Activated T-cell treated with anti-CD3 and anti-CD28 coated beads, Interleukin-2, amount 50 U/mL, for 4 hours (primary cell): ENCODE measurements at regions not wholly inside any gene's neighbourhood (a gene's known extent, or its start where the extent isn't known, plus 50 kb on each side); places are given as distances from the start of the nearest gene placed in this dataset.

Experiments used
- ATAC-seq, 2 donors: fragments of 200-7000 bp; cut with Tn5 transposase; one replicate each; pipeline ENCODE4 v1.10.0; 2021
- DNase-seq: peaks from one replicate; pipeline ENCODE4 v3.0.0-alpha.2; 2020
- H3K27me3 Mint-ChIP-seq: one replicate; pipeline ENCODE4 v1.8.0; 2021; ENCODE audit warnings: low read depth, mixed read lengths
- H3K36me3 Mint-ChIP-seq: one replicate; pipeline ENCODE4 v1.8.0; 2022; ENCODE audit warnings: mixed read lengths; ENCODE audit not compliant: insufficient read depth
- H3K4me1 Mint-ChIP-seq: one replicate; pipeline ENCODE4 v1.8.0; 2021; ENCODE audit warnings: low read depth, mixed read lengths
- H3K4me3 Mint-ChIP-seq: one replicate; pipeline ENCODE4 v1.8.0; 2021; ENCODE audit warnings: mild to moderate bottlenecking, moderate library complexity, mixed read lengths
- H3K9me3 Mint-ChIP-seq: one replicate; pipeline ENCODE4 v1.8.0; 2021; ENCODE audit warnings: mixed read lengths

DNA sequence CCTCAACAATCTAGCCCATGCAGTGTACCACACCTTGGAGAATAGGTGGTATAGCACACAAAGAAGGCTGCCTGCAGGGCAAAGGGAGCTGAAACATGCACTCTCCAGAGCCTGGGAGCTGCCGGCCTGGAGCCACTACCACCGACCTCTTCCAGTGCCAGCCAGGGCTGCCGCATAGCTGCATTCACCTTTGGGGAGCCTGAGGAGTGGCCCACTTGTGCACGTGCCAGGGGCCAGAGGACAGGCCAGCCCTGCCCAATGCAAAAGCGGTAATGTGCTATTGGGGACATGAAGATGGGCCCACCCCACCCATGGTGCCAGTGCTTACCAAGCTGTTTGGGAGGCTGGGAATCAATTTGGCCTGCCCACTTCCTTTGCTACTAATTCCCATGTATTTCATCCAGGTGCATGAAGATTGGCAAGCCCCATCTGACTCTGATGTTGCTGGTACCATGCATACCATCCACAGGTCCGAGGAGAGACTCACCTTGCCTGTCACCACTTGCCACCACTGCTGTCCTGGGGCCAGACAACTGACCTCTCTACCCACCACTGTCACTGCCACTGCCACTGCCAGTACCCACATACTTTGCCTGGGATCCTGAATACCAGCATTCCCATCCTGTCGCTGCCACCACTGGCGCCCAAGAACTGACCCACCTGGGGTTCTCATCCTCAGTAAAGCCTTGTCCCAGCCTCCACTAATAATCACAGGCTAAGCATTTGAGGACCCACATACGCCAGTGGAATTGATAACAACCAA is 506.9 kb downstream of the MAGEB5 start:
- DNase-seq = no peak
- H3K4me1 Mint-ChIP-seq = no peaks in the 10 kb centered on the region
- no peak for ATAC-seq
- H3K4me3 Mint-ChIP-seq = no peak overlapping the region
- H3K36me3 Mint-ChIP-seq = no peaks in the 10 kb centered on the region
- H3K27me3 Mint-ChIP-seq = no peaks in the 10 kb centered on the region
- no peaks in the 10 kb centered on the region for H3K9me3 Mint-ChIP-seq

DNA sequence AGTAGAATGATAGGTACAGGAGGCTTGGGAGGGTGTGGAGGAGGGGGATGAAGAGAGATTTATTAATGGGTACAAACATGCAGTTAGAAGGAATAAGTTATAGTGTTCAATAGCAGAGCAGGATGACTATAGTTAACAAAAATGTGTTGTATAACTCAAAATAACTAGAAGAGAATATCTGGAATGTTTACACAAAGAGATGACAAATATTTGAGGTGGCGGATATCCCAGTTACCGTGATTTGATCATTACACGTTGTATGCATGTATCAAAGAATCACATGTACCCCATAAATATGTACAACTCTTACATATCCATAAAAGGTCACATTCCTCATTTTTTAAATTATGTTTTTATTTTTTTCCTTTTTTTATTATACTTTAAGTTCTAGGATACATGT is 456.6 kb downstream of the MAGEB5 start:
- no peaks in the 10 kb centered on the region for H3K36me3 Mint-ChIP-seq
- no peak for DNase-seq
- peaks cover 9% of the 10 kb centered on the region for H3K9me3 Mint-ChIP-seq
- no peaks in the 10 kb centered on the region for H3K27me3 Mint-ChIP-seq
- no peak overlapping the region for H3K4me3 Mint-ChIP-seq
- no peak for ATAC-seq
- H3K4me1 Mint-ChIP-seq = no peaks in the 10 kb centered on the region

DNA sequence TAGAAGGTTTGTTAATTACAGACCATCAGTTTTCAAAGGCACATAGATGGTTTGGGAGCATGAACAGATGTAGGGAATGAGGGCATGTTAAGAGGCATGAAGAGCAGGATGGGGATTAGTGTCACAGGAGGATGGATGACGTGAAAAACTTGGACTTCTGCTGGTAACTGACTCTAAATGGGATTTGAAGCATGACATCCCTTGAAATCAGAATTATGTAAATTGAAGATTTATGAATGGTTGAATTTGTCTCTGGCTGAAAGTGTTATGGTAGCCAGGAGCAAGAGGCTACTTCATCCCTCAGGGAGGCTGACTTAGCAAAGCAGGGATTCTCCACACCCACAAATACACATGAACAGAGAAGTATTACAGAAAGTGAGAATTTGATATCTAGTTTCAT is 454.6 kb downstream of the MAGEB5 start:
- no peaks in the 10 kb centered on the region for H3K27me3 Mint-ChIP-seq
- no peaks in the 10 kb centered on the region for H3K4me1 Mint-ChIP-seq
- H3K4me3 Mint-ChIP-seq = no peak overlapping the region
- DNase-seq (no peak), ATAC-seq (no peak)
- H3K9me3 Mint-ChIP-seq = peaks cover 9% of the 10 kb centered on the region
- H3K36me3 Mint-ChIP-seq = no peaks in the 10 kb centered on the region

DNA sequence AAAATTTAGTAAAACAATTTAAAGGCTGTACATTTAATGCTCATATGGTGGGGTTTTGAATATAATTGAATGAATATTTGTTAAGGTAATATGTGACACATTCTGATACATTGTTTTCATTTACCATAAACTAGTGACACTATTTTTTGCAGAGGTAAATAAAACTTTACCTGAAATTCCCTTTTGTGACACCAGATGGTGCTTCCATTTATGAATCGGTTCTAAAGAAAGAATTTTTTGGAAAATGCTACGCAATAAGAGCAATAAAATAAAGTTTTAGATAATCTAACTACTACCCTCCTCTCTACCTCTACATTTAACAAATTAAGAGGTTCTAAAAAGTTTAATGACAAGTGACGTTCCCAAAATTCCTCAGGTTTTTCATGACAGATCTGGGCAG is 448.9 kb downstream of the MAGEB5 start:
- H3K36me3 Mint-ChIP-seq = no peaks in the 10 kb centered on the region
- no peak for ATAC-seq
- peaks cover 3% of the 10 kb centered on the region for H3K9me3 Mint-ChIP-seq
- no peak overlapping the region for H3K4me3 Mint-ChIP-seq
- no peaks in the 10 kb centered on the region for H3K27me3 Mint-ChIP-seq
- H3K4me1 Mint-ChIP-seq = no peaks in the 10 kb centered on the region
- no peak for DNase-seq

DNA sequence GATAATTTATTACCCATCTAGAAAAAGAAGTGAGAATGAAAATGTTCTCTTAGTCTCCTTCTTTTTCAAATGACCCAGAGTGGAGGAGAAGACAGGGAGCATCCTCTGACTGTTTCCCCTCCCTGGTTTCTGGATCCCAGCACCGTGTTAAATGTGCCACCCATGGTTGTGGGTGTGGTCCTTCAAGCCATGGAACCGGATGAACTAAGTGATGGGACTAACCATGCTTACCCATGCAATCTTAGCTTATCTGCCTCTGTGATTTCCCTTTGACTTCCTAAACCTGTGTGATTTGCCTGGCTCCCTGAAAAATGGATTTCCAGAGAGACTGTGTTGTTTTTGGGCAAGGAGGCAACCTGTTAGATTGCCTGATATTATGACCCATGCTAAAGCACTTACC is 437.1 kb downstream of the MAGEB5 start:
- Mint-ChIP-seq H3K4me3 (no peak overlapping the region), H3K4me1 (no peaks in the 10 kb centered on the region), H3K9me3 (no peaks in the 10 kb centered on the region), H3K27me3 (no peaks in the 10 kb centered on the region), H3K36me3 (no peaks in the 10 kb centered on the region)
- ATAC-seq = no peak
- DNase-seq = no peak

DNA sequence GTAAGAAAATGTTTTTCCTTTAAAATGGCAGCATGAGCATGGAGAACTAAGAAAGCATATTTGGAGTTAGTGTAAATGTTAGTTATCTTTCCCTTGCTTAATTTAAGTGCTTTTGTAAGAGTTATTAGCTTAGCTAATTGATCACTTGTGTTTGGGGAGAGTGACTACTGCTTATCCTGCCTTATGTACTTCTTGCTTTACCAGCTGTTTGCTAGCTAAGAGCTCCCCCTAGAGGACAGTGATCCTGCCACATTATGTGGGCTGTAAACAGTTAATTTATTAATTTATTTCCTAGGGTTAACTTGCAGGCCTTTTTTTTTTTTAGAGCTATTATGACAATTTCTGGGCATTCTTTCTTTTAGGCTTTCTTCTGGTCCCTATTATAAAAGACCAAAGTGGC is 435.8 kb downstream of the MAGEB5 start:
- no peaks in the 10 kb centered on the region for H3K9me3 Mint-ChIP-seq
- no peaks in the 10 kb centered on the region for H3K36me3 Mint-ChIP-seq
- H3K4me3 Mint-ChIP-seq = no peak overlapping the region
- no peaks in the 10 kb centered on the region for H3K27me3 Mint-ChIP-seq
- DNase-seq (no peak), ATAC-seq (no peak)
- no peaks in the 10 kb centered on the region for H3K4me1 Mint-ChIP-seq

DNA sequence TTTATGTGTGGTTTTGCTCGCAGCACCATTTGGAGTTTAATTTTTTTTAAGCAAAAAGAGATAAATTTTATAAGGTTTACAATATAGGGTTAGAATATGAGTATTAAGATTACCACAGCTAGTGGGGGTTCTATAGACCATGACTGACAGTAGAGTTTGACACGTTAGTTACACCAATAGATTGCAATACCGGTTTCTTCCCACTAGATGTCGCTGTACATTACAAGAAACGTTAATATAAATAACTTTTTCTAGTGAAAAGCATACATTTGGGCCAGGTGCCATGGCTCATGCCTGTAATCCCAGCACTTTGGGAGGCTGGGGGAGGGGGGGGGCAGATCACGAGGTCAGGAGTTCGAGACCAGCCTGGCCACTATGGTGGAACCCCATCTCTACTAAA is 433.6 kb downstream of the MAGEB5 start:
- Mint-ChIP-seq H3K4me3 (no peak overlapping the region), H3K36me3 (no peaks in the 10 kb centered on the region), H3K9me3 (no peaks in the 10 kb centered on the region), H3K27me3 (no peaks in the 10 kb centered on the region), H3K4me1 (no peaks in the 10 kb centered on the region)
- DNase-seq (no peak), ATAC-seq (no peak)

DNA sequence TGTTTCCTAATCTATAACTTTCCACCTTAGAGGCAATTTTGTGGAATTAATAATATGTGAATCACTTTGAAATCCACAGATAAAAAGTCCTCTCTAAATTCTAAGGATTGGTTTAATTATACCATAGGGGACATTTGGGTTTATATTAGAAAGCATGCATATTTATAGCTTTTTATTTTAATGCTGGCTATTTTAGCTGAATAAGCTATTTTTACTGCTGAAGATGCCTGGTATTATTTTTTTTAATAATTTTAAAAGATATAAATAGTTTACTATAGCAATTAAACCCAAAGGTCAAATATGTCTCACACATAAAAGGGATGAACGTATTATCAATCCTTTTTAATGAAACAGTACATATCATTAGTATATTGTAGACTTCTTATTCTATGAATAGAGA is 415.4 kb downstream of the MAGEB5 start:
- no peaks in the 10 kb centered on the region for H3K9me3 Mint-ChIP-seq
- no peaks in the 10 kb centered on the region for H3K36me3 Mint-ChIP-seq
- no peak overlapping the region for H3K4me3 Mint-ChIP-seq
- DNase-seq = no peak
- no peak for ATAC-seq
- H3K27me3 Mint-ChIP-seq = no peaks in the 10 kb centered on the region
- no peaks in the 10 kb centered on the region for H3K4me1 Mint-ChIP-seq

DNA sequence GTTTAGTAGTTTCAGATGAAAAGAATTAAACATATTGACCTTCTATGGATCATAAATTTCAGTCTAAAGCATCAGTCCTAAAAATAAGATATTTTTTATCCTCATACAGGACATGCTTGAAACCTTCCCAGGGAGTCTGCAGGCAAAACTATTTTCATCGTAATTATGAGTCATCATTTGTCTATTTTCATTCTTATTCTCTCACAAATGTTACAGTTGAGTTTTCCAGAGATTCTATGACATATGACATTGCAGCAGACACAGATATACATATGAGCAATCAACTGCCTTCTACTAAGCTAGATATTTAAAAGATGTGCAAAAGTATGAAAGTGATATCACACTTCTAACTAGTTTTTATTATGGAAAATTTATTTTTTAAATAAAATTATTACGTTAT is 398.0 kb downstream of the MAGEB5 start:
- Mint-ChIP-seq H3K4me1 (no peaks in the 10 kb centered on the region), H3K9me3 (no peaks in the 10 kb centered on the region), H3K27me3 (no peaks in the 10 kb centered on the region), H3K4me3 (no peak overlapping the region), H3K36me3 (no peaks in the 10 kb centered on the region)
- DNase-seq (no peak), ATAC-seq (no peak)

DNA sequence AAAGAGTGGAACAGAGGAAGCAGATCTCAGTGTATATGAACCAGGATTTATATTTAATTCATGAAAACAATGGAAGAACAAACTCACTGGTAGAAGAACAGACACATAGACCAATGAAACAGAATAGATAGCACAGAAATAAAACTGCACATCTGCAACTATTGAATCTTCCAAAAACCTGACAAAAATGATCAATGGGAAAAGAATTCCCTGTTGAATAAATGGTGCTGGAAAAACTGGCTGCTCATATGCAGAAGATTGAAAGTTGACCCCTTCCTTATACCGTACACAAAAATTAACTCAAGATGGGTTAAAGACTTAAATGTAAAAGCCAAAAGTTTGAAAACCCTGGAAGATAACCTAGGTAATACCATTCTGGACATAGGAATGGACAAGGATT is 391.0 kb downstream of the MAGEB5 start:
- ATAC-seq (no peak), DNase-seq (no peak)
- Mint-ChIP-seq H3K27me3 (no peaks in the 10 kb centered on the region), H3K9me3 (no peaks in the 10 kb centered on the region), H3K4me1 (no peaks in the 10 kb centered on the region), H3K36me3 (no peaks in the 10 kb centered on the region), H3K4me3 (no peak overlapping the region)

DNA sequence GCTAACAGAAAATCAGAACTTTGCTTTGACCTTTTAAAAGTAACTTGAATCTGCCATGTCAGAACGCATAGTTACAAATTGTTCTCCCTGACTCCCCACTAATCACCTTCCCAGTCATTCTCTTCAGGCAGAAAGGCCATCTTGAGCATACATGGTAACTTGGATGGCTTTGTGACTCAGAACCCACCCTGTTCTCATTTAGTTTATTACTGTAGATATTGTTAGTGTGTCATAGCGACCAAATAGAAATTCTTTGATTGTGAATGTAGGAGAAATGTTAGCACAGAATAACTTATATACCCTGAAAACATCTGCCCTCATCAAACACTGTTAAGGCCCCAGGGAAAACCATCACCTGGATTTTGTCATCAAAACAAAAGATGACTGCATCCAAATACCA is 382.0 kb downstream of the MAGEB5 start:
- no peaks in the 10 kb centered on the region for H3K27me3 Mint-ChIP-seq
- no peak for ATAC-seq

DNA sequence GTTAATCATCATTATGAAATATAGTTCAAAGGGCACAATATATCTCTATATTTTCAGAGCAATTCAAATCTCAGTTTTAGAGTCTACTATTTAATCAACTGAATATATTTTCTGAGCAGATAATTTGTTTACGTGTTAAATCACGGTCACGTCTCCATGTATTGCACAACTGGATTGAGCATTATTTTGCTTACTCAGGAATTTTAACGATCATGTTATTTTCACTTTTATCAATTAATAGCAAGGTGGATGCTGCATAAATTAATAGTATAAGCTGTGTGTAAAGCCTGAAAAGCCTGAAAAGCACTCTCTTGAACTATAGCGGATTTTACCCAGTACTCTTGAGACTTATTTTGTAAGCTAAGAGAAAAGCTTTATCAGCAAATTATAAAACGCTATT is 374.9 kb downstream of the MAGEB5 start:
- Mint-ChIP-seq H3K9me3 (no peaks in the 10 kb centered on the region), H3K4me3 (no peak overlapping the region), H3K27me3 (no peaks in the 10 kb centered on the region), H3K4me1 (no peaks in the 10 kb centered on the region), H3K36me3 (no peaks in the 10 kb centered on the region)
- DNase-seq (no peak), ATAC-seq (no peak)

More for the DNA sequence above, 382.0 kb downstream of the MAGEB5 start:
- no peaks in the 10 kb centered on the region for H3K36me3 Mint-ChIP-seq
- no peak overlapping the region for H3K4me3 Mint-ChIP-seq
- no peak for DNase-seq
- H3K9me3 Mint-ChIP-seq = no peaks in the 10 kb centered on the region
- H3K4me1 Mint-ChIP-seq = no peaks in the 10 kb centered on the region

DNA sequence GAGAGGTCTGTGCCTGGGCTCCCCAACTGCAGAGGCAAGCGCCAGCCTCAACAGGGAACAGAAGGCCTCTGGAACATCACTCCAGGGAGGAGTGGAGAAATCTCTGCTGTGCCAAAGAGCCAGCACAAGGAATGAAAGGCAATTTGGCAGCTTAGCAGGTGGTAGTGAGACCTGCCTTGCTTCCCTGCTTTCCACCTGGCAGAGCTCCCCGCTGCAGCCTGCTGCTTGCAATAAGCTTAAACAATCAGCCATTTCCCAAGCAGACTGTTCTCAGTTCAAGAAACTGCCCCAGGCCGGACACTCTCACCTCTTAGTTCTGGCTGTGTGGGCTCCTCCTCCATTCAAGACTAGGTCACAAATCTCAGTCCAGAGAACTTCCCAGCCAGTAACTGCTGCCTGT is 370.6 kb downstream of the MAGEB5 start:
- H3K27me3 Mint-ChIP-seq = no peaks in the 10 kb centered on the region
- no peak for DNase-seq
- H3K4me3 Mint-ChIP-seq = no peak overlapping the region
- ATAC-seq = no peak
- H3K9me3 Mint-ChIP-seq = peaks cover 5% of the 10 kb centered on the region
- no peaks in the 10 kb centered on the region for H3K4me1 Mint-ChIP-seq
- no peaks in the 10 kb centered on the region for H3K36me3 Mint-ChIP-seq

DNA sequence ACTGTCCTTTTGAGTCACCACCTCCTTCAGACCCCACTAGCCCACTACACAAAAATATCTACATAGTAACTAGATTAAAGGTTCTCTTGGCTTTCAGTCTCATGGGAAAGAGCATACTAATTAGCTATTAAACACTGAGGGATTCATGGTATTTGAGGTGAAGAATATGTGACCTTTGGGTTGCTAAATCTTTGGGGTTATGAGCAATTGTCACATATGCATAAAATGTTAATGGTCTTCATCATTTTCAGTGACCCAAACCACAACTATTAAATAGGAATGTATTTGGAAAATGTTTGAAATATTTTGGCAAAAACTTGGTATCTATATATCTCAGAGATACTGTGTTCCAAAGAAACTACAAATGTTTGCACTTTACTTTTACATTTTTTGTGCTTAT is 365.1 kb downstream of the MAGEB5 start:
- Mint-ChIP-seq H3K4me1 (no peaks in the 10 kb centered on the region), H3K4me3 (no peak overlapping the region), H3K36me3 (no peaks in the 10 kb centered on the region), H3K27me3 (no peaks in the 10 kb centered on the region), H3K9me3 (peaks cover 9% of the 10 kb centered on the region)
- ATAC-seq (no peak), DNase-seq (no peak)

DNA sequence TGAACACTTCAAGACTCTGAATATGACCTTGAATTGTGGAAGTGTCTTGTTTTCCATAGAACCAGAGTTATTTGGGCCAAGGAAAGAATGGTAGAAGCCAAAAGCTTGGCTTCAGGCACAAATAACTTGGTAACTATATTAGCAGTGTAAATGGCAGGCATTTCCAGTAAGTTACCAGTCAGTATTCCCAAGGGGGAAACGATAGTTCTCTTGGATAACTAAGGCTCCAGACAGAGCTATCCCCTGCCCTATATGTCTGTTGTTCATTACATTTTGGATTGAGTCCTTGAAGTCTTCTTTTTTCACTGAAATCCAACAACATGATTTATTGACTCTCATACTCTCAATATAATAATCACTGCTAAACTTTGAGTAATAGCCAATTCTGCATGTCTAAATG is 364.1 kb downstream of the MAGEB5 start:
- ATAC-seq = no peak
- no peak for DNase-seq
- Mint-ChIP-seq H3K4me1 (no peaks in the 10 kb centered on the region), H3K27me3 (no peaks in the 10 kb centered on the region), H3K4me3 (no peak overlapping the region), H3K9me3 (peaks cover 9% of the 10 kb centered on the region), H3K36me3 (no peaks in the 10 kb centered on the region)

DNA sequence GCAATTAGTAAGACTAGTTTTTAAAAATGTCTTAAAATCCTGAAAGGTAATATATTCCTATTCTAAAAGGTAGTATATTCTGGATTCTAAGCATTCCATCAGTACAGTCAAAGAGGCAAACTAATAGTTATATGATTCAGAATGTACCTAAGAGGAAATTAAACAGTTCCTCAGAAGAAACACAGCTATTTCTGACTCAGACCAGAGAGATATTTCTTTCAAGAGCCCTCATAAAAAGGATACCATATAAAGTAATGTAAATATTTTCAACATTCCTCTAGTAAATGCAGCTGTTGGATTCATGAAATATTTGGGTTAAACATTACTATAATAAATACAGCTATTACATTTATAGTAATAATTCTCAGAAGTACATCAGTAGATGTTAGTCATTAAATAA is 358.3 kb downstream of the MAGEB5 start:
- Mint-ChIP-seq H3K4me3 (no peak overlapping the region), H3K9me3 (peaks cover 4% of the 10 kb centered on the region), H3K4me1 (no peaks in the 10 kb centered on the region), H3K27me3 (no peaks in the 10 kb centered on the region), H3K36me3 (no peaks in the 10 kb centered on the region)
- ATAC-seq = no peak
- no peak for DNase-seq
